ENCODE measurements at regions not wholly inside any gene's neighbourhood (a gene's known extent, or its start where the extent isn't known, plus 50 kb on each side); places are given as distances from the start of the nearest gene placed in this dataset.
"Not testable (repeated sequence)": the region's sequence is repeated elsewhere in the genome, so short reads cannot be mapped to it uniquely, and the experiment has no call there.

- CTCF ChIA-PET: no interaction called here
- POLR2A ChIA-PET: no interaction called here
These were observed 73.0 kb downstream of the GBP6 start for GRCh38 chr1:89436856-89437255.

- CTCF ChIA-PET, POLR2A ChIA-PET: not testable (repeated sequence)
These were observed 74.4 kb downstream of the GBP6 start for GRCh38 chr1:89438301-89438700.

- CTCF ChIA-PET: interaction anchor here (0.6 kb wide), 1 partner anchor 238 kb away, joined by 3 read pairs; no protein-coding TSS in a partner anchor
- POLR2A ChIA-PET: no interaction called here
These were observed 77.1 kb downstream of the GBP6 start for GRCh38 chr1:89440911-89441310.

GRCh38 chr1:89444791-89445190, 79.8 kb upstream of the LRRC8B start:
- CTCF ChIA-PET: interaction anchor here (0.6 kb wide), 1 partner anchor 421 kb away, joined by 3 read pairs; no protein-coding TSS in a partner anchor
- POLR2A ChIA-PET: no interaction called here

GRCh38 chr1:89451011-89451410, 73.6 kb upstream of the LRRC8B start:
- ChIA-PET CTCF (interaction anchor here (1.0 to 1.2 kb wide), 2 partner anchors 164 to 449 kb away, joined by 3 read pairs; no protein-coding TSS in a partner anchor), POLR2A (interaction anchor here (0.9 to 1.0 kb wide), 2 partner anchors 10 to 161 kb away, joined by 3 read pairs; no protein-coding TSS in a partner anchor)

- POLR2A ChIA-PET: interaction anchor here (0.7 kb wide), 2 partner anchors 20 to 478 kb away, joined by 3 to 5 read pairs; no protein-coding TSS in a partner anchor
- CTCF ChIA-PET: interaction anchor here (0.6 to 2.5 kb wide), 8 partner anchors 11 to 479 kb away, joined by 3 to 10 read pairs (median 4); no protein-coding TSS in a partner anchor
These were observed 71.3 kb upstream of the LRRC8B start for GRCh38 chr1:89453123-89453972.

GRCh38 chr1:89454845-89455521, 69.6 kb upstream of the LRRC8B start:
- CTCF ChIA-PET: interaction anchor here (1.4 to 2.5 kb wide), 5 partner anchors 10 to 481 kb away, joined by 4 to 10 read pairs (median 5); no protein-coding TSS in a partner anchor
- POLR2A ChIA-PET: no interaction called here

- ChIA-PET CTCF (interaction anchor here (1.2 kb wide), 1 partner anchor 26 kb away, joined by 3 read pairs; no protein-coding TSS in a partner anchor), POLR2A (interaction anchor here (0.6 kb wide), 1 partner anchor 66 kb away, joined by 3 read pairs; no protein-coding TSS in a partner anchor)
These were observed 67.6 kb upstream of the LRRC8B start for GRCh38 chr1:89457046-89457445.

GRCh38 chr1:89459081-89459480, 65.5 kb upstream of the LRRC8B start:
- ChIA-PET CTCF (no interaction called here), POLR2A (no interaction called here)

- POLR2A ChIA-PET: interaction anchor here (0.7 kb wide), 1 partner anchor 9 kb away, joined by 3 read pairs; no protein-coding TSS in a partner anchor
- CTCF ChIA-PET: no interaction called here
These were observed 64.3 kb upstream of the LRRC8B start for GRCh38 chr1:89460325-89460724.

GRCh38 chr1:89462250-89462649, 62.4 kb upstream of the LRRC8B start:
- CTCF ChIA-PET: interaction anchor here (0.5 kb wide), 1 partner anchor 152 kb away, joined by 3 read pairs; no protein-coding TSS in a partner anchor

GRCh38 chr1:89464008-89464407, 60.6 kb upstream of the LRRC8B start:
- ChIA-PET POLR2A (no interaction called here), CTCF (interaction anchor here (1.5 kb wide), 1 partner anchor 10 kb away, joined by 5 read pairs; no protein-coding TSS in a partner anchor)

More at GRCh38 chr1:89462250-89462649, 62.4 kb upstream of the LRRC8B start:
- POLR2A ChIA-PET: no interaction called here

GRCh38 chr1:89465201-89465600, 59.4 kb upstream of the LRRC8B start:
- POLR2A ChIA-PET: no interaction called here
- CTCF ChIA-PET: interaction anchor here (0.8 to 1.5 kb wide), 3 partner anchors 11 to 256 kb away, joined by 3 to 5 read pairs (median 5); no protein-coding TSS in a partner anchor

- CTCF ChIA-PET: interaction anchor here (0.7 to 1.2 kb wide), 2 partner anchors 16 to 296 kb away, joined by 3 to 4 read pairs; no protein-coding TSS in a partner anchor
- POLR2A ChIA-PET: no interaction called here
These were observed 58.2 kb upstream of the LRRC8B start for GRCh38 chr1:89466307-89466930.

GRCh38 chr1:89472253-89472652, 52.4 kb upstream of the LRRC8B start:
- ChIA-PET POLR2A (no interaction called here), CTCF (no interaction called here)

GRCh38 chr1:89472886-89473417, 51.7 kb upstream of the LRRC8B start:
- CTCF ChIA-PET: interaction anchor here (1.4 kb wide), 1 partner anchor 11 kb away, joined by 5 read pairs; no protein-coding TSS in a partner anchor
- POLR2A ChIA-PET: no interaction called here
